ENCODE measurements at regions not wholly inside any gene's neighbourhood (a gene's known extent, or its start where the extent isn't known, plus 50 kb on each side); places are given as distances from the start of the nearest gene placed in this dataset.

DNA sequence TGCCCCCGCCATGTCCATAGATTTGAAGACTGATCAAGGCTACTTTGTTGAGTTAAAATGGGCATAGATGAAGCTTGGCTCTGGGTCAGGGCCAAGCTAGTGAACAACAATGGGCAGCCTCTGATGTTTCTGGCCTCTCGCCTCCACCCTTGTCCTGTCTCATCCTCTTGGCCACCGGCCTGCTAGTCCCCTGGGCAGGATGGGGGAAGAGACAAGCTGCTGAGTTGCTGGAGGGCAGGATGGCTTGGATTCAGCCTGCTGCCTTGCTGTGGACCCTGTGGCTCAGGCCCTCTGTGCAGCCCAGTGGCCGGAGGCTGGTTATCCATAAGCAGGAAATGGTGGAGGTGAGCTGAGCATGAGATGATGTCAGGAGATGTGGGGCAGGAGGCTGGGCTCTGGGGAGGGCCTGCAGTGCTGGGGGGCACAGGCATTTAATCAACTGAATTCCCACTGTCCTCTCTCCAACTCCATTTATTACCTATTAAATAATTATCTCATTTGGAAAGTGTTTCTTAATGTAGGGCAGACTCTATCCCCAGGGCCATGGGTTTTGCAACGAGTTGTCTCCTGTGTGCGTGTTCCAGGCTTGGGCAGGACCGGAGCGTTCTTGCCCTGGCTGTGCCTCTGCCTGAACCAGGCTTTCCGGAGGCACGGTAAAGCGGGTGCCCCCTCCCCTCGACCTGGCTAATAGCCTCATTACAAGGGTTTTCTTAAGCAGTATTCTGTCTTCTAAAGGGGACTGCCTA, 122.9 kb downstream of the GLI2 start:
- TF ChIP-seq, protein P1, sequence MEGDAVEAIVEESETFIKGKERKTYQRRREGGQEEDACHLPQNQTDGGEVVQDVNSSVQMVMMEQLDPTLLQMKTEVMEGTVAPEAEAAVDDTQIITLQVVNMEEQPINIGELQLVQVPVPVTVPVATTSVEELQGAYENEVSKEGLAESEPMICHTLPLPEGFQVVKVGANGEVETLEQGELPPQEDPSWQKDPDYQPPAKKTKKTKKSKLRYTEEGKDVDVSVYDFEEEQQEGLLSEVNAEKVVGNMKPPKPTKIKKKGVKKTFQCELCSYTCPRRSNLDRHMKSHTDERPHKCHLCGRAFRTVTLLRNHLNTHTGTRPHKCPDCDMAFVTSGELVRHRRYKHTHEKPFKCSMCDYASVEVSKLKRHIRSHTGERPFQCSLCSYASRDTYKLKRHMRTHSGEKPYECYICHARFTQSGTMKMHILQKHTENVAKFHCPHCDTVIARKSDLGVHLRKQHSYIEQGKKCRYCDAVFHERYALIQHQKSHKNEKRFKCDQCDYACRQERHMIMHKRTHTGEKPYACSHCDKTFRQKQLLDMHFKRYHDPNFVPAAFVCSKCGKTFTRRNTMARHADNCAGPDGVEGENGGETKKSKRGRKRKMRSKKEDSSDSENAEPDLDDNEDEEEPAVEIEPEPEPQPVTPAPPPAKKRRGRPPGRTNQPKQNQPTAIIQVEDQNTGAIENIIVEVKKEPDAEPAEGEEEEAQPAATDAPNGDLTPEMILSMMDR (conservative IDR thresholded peaks at IDR 0.05; ENCODE audit: low read depth, low read length): no peak
- TF ChIP-seq EZH2phosphoT487 (IDR thresholded peaks at IDR 0.05; ENCODE audit: borderline replicate concordance, low read length): no peak

All from PC-3 (cell line).